NT2/D1 (cell line): ENCODE measurements at regions not wholly inside any gene's neighbourhood (a gene's known extent, or its start where the extent isn't known, plus 50 kb on each side); places are given as distances from the start of the nearest gene placed in this dataset.
"Not testable (repeated sequence)": the region's sequence is repeated elsewhere in the genome, so short reads cannot be mapped to it uniquely, and the experiment has no call there.

Source experiments
- DNase-seq: peaks from one replicate; pipeline ENCODE4 v3.0.0-alpha.2; 2011; ENCODE audit warnings: low read depth, low spot score
- H3K27me3 ChIP-seq: 2 replicates; pipeline ENCODE4 v1.6.0; 2011; ENCODE audit warnings: mild to moderate bottlenecking; ENCODE audit not compliant: insufficient read length, insufficient read depth
- H3K36me3 ChIP-seq: 2 replicates; pipeline ENCODE4 v1.6.1; 2011; ENCODE audit warnings: mild to moderate bottlenecking, low read length, mixed read lengths; ENCODE audit not compliant: insufficient read depth, insufficient read length
- H3K4me1 ChIP-seq: 2 replicates; pipeline ENCODE4 v1.5.1; 2011; ENCODE audit not compliant: insufficient read depth, insufficient read length
- H3K4me3 ChIP-seq: 2 replicates; pipeline ENCODE4 v1.5.1; 2011; ENCODE audit warnings: low read depth; ENCODE audit not compliant: insufficient read length
- H3K9ac ChIP-seq: 2 replicates; pipeline ENCODE4 v1.6.0; 2011; ENCODE audit warnings: low read depth; ENCODE audit not compliant: insufficient read length
- H3K9me3 ChIP-seq: 2 replicates; pipeline ENCODE4 v1.5.1; 2011; ENCODE audit warnings: mild to moderate bottlenecking, low read length; ENCODE audit not compliant: insufficient read depth
- SUZ12 ChIP-seq: IDR thresholded peaks from 2 replicates; pipeline ENCODE4 v1.6.1; 2011; ENCODE audit not compliant: insufficient read length, insufficient read depth; ENCODE audit errors: extremely low read depth
- YY1 ChIP-seq: IDR thresholded peaks from 2 replicates; pipeline ENCODE4 v1.6.1; 2011; ENCODE audit not compliant: insufficient read length, insufficient read depth
- ZNF274 ChIP-seq: IDR thresholded peaks from 2 replicates; pipeline ENCODE4 v1.6.1; 2011; ENCODE audit warnings: mild to moderate bottlenecking, low read depth, low read length

GRCh38 chrX:53883196-53883595 is 161.1 kb downstream of the PHF8 start:
- Histone ChIP-seq H3K4me3 (no peak overlapping the region), H3K27me3 (no peaks in the 10 kb centered on the region), H3K36me3 (no peaks in the 10 kb centered on the region), H3K4me1 (no peaks in the 10 kb centered on the region), H3K9ac (no peak overlapping the region), H3K9me3 (no peaks in the 10 kb centered on the region)
- TF ChIP-seq SUZ12 (no peak), ZNF274 (no peak), YY1 (no peak)
- no peak for DNase-seq

DNA sequence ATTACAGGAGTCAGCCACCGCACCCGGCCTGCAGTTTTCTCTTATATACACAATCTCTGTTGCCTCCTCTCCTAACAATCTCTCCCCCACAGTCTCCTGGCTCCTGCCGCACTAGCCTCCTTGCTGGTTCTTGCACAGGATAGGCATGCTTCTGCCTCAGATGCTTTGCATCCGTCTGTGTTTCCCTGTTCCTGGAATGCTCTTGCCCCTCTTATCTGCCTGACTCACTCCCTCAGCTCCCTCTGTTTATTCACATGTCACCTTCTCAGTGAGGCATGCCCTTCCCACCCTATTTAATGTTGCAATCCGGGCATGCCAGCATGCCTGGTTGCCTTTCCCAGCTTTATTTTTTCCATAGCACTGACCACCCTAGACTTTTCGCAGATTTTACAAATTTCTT is 161.9 kb downstream of the PHF8 start:
- Histone ChIP-seq H3K4me1 (no peaks in the 10 kb centered on the region), H3K9me3 (no peaks in the 10 kb centered on the region), H3K36me3 (no peaks in the 10 kb centered on the region), H3K27me3 (no peaks in the 10 kb centered on the region), H3K4me3 (no peak overlapping the region), H3K9ac (no peak overlapping the region)
- no peak for DNase-seq
- TF ChIP-seq YY1 (no peak), ZNF274 (no peak), SUZ12 (no peak)

DNA sequence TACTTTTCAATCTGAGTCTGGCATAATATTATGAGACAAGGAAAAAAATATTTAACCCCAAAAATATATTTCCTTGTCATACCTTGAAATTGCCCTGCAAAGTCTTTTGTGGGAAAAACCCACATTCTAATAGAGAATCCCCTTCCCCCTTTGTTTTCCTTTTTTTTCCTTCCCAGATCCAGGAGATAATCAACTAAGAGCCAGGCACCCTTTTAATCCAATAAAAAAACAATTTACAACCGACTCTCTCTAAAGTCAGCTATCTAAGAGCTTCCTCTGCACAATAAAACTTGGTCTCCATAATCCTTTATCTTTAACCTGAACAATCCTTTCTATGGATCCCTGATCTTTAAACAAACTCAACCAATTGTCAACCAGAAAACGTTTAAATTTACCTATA is 163.5 kb downstream of the PHF8 start:
- H3K27me3 ChIP-seq, H3K9ac ChIP-seq, DNase-seq, H3K9me3 ChIP-seq, H3K36me3 ChIP-seq, H3K4me3 ChIP-seq, H3K4me1 ChIP-seq: not testable (repeated sequence)

GRCh38 chrX:53859890-53860289 is 173.4 kb upstream of the HUWE1 start:
- peaks cover 3% of the 10 kb centered on the region; the same call in 1 of the 2 replicates for H3K9me3 ChIP-seq
- TF ChIP-seq YY1, result no peak
- no peak for TF ChIP-seq SUZ12
- no peak for TF ChIP-seq ZNF274
- no peak overlapping the region for H3K4me3 ChIP-seq
- H3K27me3 ChIP-seq, result no peaks in the 10 kb centered on the region
- DNase-seq, result peak; percentile 52
- H3K36me3 ChIP-seq, result no peaks in the 10 kb centered on the region
- no peak overlapping the region for H3K9ac ChIP-seq
- peaks cover 8% of the 10 kb centered on the region for H3K4me1 ChIP-seq

GRCh38 chrX:53831662-53832635 is 145.4 kb upstream of the HUWE1 start:
- Histone ChIP-seq H3K4me3 (no peak overlapping the region), H3K4me1 (no peaks in the 10 kb centered on the region), H3K36me3 (no peaks in the 10 kb centered on the region), H3K27me3 (no peaks in the 10 kb centered on the region), H3K9me3 (no peaks in the 10 kb centered on the region), H3K9ac (no peak overlapping the region)
- TF ChIP-seq SUZ12 (no peak), YY1 (no peak), ZNF274 (no peak)
- peak; percentile 55 for DNase-seq

DNA sequence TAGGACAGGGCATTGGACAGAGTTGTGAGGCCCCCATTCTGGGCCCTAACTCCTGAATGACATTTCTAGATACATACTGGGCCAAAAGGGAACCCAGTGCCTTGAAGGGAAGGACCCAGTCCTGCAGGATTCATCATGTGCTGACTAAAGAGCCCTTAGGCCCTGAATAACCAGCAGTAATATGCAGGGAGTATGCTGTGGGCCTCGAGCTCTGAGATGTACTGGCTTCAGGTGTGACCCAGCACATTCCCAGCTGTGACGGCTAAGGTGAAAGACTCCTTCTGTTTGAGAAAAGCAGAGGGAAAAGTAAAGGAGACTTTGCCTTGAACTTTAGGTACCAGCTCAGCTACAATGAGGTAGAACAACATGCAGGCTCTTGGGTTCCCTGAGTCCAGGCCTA is 138.2 kb upstream of the HUWE1 start:
- no peaks in the 10 kb centered on the region for H3K36me3 ChIP-seq
- TF ChIP-seq ZNF274 (no peak), SUZ12 (no peak), YY1 (no peak)
- no peaks in the 10 kb centered on the region for H3K9me3 ChIP-seq
- no peak overlapping the region for H3K4me3 ChIP-seq
- no peaks in the 10 kb centered on the region for H3K4me1 ChIP-seq
- DNase-seq, result no peak
- no peak overlapping the region for H3K9ac ChIP-seq
- H3K27me3 ChIP-seq, result no peaks in the 10 kb centered on the region

DNA sequence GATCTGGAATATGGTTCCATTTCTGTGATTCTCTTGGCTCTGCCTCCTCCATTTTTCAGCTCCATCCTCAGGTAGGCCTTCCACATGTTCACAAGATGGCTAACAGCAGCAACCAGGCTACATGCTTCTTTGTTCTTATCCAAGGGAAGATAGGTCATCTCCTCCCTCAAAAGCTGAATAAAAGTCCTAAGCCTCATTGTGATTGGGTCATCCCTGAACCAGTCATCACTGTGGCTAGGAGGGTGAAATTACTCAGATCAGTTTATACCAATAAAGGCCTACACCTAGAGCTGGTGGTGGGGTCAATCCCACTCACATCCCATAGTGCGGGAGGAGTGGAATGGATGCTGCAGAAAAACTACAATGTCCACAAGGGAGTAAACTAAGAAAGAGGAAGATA is 131.6 kb upstream of the HUWE1 start:
- not testable (repeated sequence) for H3K27me3 ChIP-seq, H3K9ac ChIP-seq, H3K4me3 ChIP-seq, DNase-seq, H3K36me3 ChIP-seq, H3K9me3 ChIP-seq, H3K4me1 ChIP-seq
